LNCAP (cell line): ENCODE measurements at regions not wholly inside any gene's neighbourhood (a gene's known extent, or its start where the extent isn't known, plus 50 kb on each side); places are given as distances from the start of the nearest gene placed in this dataset.

Experiments used
- TF ChIP-seq, protein P1 (sequence below): fragments of 450-650 bp; IDR thresholded peaks from 2 replicates; pipeline ENCODE4 v1.5.1; 2017; ENCODE audit warnings: mild to moderate bottlenecking

GRCh38 chr16:47778106-47778801 lies 317.1 kb downstream of the PHKB start:
- TF ChIP-seq, protein P1, sequence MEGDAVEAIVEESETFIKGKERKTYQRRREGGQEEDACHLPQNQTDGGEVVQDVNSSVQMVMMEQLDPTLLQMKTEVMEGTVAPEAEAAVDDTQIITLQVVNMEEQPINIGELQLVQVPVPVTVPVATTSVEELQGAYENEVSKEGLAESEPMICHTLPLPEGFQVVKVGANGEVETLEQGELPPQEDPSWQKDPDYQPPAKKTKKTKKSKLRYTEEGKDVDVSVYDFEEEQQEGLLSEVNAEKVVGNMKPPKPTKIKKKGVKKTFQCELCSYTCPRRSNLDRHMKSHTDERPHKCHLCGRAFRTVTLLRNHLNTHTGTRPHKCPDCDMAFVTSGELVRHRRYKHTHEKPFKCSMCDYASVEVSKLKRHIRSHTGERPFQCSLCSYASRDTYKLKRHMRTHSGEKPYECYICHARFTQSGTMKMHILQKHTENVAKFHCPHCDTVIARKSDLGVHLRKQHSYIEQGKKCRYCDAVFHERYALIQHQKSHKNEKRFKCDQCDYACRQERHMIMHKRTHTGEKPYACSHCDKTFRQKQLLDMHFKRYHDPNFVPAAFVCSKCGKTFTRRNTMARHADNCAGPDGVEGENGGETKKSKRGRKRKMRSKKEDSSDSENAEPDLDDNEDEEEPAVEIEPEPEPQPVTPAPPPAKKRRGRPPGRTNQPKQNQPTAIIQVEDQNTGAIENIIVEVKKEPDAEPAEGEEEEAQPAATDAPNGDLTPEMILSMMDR: no peak

DNA sequence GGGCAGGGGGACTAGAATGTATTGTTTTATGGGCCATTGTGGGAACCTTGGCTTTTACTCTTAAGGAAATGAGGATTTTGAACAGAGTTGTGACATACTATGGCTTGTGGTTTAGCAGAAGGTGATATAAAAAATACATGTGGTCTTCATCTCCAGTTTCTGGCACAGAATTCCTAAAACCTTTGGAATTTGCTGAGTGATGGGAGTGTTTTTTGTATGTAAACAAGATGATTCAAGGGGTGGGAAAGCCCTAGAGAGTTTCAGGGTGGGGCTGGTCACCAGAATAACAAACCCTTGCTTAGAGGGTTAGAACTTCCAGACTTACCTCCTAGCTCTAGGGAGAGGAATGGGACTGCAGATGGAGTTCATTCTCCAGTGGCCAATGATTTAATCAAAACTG lies 316.1 kb downstream of the PHKB start:
- TF ChIP-seq, protein P1: no peak

- TF ChIP-seq, protein P1: peak; percentile 9; the same call in 1 of the 2 replicates
These were observed 313.5 kb downstream of the PHKB start for GRCh38 chr16:47774661-47775060.

DNA sequence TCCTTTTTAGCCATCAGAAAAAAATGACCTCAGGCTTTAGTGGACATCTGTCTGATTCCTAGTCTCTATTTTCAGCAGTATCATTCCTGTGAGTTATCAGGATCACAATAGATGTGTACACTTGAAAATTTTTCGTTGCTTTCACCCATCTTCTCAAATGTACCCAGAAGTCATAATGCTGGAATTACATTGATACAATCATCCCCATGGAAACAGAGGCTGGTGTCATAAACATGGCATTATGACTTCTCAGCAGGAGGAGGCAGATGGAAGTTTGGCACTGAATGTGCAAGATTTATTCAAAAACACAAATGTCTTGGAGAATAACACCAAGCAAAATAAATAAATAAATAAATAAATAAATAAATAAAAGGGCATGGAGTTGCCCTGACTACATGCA lies 292.5 kb downstream of the PHKB start:
- TF ChIP-seq, protein P1: no peak
